Thyroid gland (tissue), 4 donors: ENCODE measurements at regions not wholly inside any gene's neighbourhood (a gene's known extent, or its start where the extent isn't known, plus 50 kb on each side); places are given as distances from the start of the nearest gene placed in this dataset.

Experiments used
- DNase-seq, 2 donors: peaks; one replicate each; pipeline ENCODE4 v3.0.0-alpha.2; 2019
- H3K27ac ChIP-seq, 3 donors: fragments of 200-600 bp; sonication (generic); 1 replicate in 2 of 3; 2 replicates in 1 of 3; pipeline ENCODE4 v1.5.1; 2016 to 2019; ENCODE audit warnings: mild to moderate bottlenecking in 1 of 3, moderate library complexity in 1 of 3
- H3K27me3 ChIP-seq: fragments of 200-600 bp; sonication (generic); one replicate; pipeline ENCODE4 v1.5.1; 2019
- H3K36me3 ChIP-seq, 2 donors: fragments of 200-600 bp; sonication (generic); one replicate each; pipeline ENCODE4 v1.5.1; 2016 to 2019
- H3K4me1 ChIP-seq, 2 donors: fragments of 200-600 bp; sonication (generic); one replicate each; pipeline ENCODE4 v1.5.1; 2017 to 2019
- H3K4me3 ChIP-seq, 3 donors: fragments of 200-600 bp; sonication (generic); replicated peaks in 1 of 3; 1 replicate in 2 of 3; 2 replicates in 1 of 3; pipeline ENCODE4 v1.5.1; 2016; ENCODE audit warnings: mild to moderate bottlenecking in 1 of 3
- H3K9me3 ChIP-seq: fragments of 200-600 bp; sonication (generic); one replicate; pipeline ENCODE4 v1.5.1; 2017
- POLR2A ChIP-seq, 2 donors: fragments of 450-650 bp; IDR thresholded peaks; one replicate each; pipeline ENCODE4 v1.6.1; 2017; ENCODE audit warnings: antibody characterized with exemption in 2 of 2, mild to moderate bottlenecking in 2 of 2, moderate library complexity in 1 of 2
- WGBS, 2 donors: methylation state at CpG; one replicate each; pipeline ENCODE4 v1.1.5; 2017; 5-methylcytosine and 5-hydroxymethylcytosine counted together
- intact Hi-C: fragments of 100-400 bp; cut with DNase I; formaldehyde crosslinking; loops from one replicate; pipeline ENCODE4 v1.15.1; 2023
- TF ChIP-seq, protein P1 (sequence below), 6 experiments: fragments of 200-600 bp in 3 of 6; fragments of 450-650 bp in 3 of 6; sonication (generic) in 3 of 6; IDR thresholded peaks; one replicate each; pipeline ENCODE4 v1.5.1; 2016 to 2019; ENCODE audit warnings: antibody characterized with exemption in 6 of 6, mild to moderate bottlenecking in 2 of 6, inconsistent platforms in 1 of 6, moderate library complexity in 1 of 6

- Histone ChIP-seq H3K27me3 (no peaks in the 10 kb centered on the region), H3K27ac (no peak overlapping the region), H3K36me3 (no peaks in the 10 kb centered on the region), H3K4me1 (peaks cover 0 to 8% of the 10 kb centered on the region in 2 donors), H3K4me3 (no peak overlapping the region), H3K9me3 (no peaks in the 10 kb centered on the region)
- intact Hi-C loops: no loop called here
- no peak for DNase-seq
- TF ChIP-seq, protein P1, sequence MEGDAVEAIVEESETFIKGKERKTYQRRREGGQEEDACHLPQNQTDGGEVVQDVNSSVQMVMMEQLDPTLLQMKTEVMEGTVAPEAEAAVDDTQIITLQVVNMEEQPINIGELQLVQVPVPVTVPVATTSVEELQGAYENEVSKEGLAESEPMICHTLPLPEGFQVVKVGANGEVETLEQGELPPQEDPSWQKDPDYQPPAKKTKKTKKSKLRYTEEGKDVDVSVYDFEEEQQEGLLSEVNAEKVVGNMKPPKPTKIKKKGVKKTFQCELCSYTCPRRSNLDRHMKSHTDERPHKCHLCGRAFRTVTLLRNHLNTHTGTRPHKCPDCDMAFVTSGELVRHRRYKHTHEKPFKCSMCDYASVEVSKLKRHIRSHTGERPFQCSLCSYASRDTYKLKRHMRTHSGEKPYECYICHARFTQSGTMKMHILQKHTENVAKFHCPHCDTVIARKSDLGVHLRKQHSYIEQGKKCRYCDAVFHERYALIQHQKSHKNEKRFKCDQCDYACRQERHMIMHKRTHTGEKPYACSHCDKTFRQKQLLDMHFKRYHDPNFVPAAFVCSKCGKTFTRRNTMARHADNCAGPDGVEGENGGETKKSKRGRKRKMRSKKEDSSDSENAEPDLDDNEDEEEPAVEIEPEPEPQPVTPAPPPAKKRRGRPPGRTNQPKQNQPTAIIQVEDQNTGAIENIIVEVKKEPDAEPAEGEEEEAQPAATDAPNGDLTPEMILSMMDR (IDR thresholded peaks at IDR 0.05): no peak
- no peak for TF ChIP-seq POLR2A (IDR thresholded peaks at IDR 0.05)
Measured at GRCh38 chr3:156760333-156760732, 65.8 kb upstream of the LEKR1 start.

GRCh38 chr3:156761007-156761406, 65.1 kb upstream of the LEKR1 start:
- 44% methylated on average over 2 of the region's 2 CpGs for WGBS, 2 donors
- Histone ChIP-seq H3K4me3 (no peak overlapping the region), H3K27ac (no peak overlapping the region), H3K9me3 (no peaks in the 10 kb centered on the region), H3K36me3 (no peaks in the 10 kb centered on the region), H3K27me3 (no peaks in the 10 kb centered on the region), H3K4me1 (peaks cover 0 to 8% of the 10 kb centered on the region in 2 donors)
- intact Hi-C loops: no loop called here
- TF ChIP-seq, protein P1 (IDR thresholded peaks at IDR 0.05): no peak
- TF ChIP-seq POLR2A (IDR thresholded peaks at IDR 0.05): no peak
- DNase-seq: no peak

GRCh38 chr3:156761713-156762451, 64.3 kb upstream of the LEKR1 start:
- no peak overlapping the region for H3K27ac ChIP-seq
- no peaks in the 10 kb centered on the region for H3K9me3 ChIP-seq
- no peak overlapping the region for H3K4me3 ChIP-seq
- no peaks in the 10 kb centered on the region for H3K27me3 ChIP-seq
- intact Hi-C loops: no loop called here
- no peak for TF ChIP-seq POLR2A (IDR thresholded peaks at IDR 0.05)
- TF ChIP-seq, protein P1 (IDR thresholded peaks at IDR 0.05): no peak
- DNase-seq: no peak
- no peaks in the 10 kb centered on the region for H3K36me3 ChIP-seq
- H3K4me1 ChIP-seq: peaks cover 0 to 8% of the 10 kb centered on the region in 2 donors
- WGBS, 2 donors: 47 to 48% methylated on average over 4 of the region's 4 CpGs

DNA sequence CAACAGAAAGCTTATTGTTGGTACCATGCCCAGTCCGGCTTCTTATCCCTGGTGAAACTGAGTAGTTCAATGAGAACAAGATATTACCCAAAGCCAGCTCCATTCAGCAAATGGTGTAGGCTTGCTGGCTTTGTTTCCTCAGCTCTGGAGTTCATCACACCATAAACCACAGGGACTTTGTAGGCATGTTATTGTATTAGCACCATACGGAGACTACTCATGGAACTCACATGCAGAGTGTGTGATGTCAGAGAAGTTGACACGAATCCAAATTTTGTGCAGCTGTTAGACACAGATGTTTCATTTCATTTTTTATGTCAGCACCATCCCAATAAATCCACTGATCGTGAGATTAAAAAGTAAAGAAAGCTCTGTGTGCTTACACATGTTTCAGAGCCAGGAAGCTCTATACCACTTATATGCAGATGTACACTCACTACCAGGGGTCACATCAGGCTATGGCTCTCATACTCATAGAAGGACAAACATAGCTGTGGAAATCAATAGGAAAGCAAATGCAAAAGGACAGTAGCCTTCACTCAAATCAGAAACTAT, 63.4 kb upstream of the LEKR1 start:
- intact Hi-C loops: no loop called here
- Histone ChIP-seq H3K4me1 (peaks cover 2 to 8% of the 10 kb centered on the region in 2 donors), H3K9me3 (no peaks in the 10 kb centered on the region), H3K27ac (no peak overlapping the region), H3K4me3 (no peak overlapping the region), H3K27me3 (no peaks in the 10 kb centered on the region), H3K36me3 (no peaks in the 10 kb centered on the region)
- DNase-seq: peak; percentile 12 to 19
- TF ChIP-seq, protein P1 (IDR thresholded peaks at IDR 0.05): no peak
- WGBS, 2 donors: 74 to 85% methylated on average over 4 of the region's 4 CpGs

- WGBS, 2 donors: 84 to 87% methylated on average over 2 of the region's 2 CpGs
- H3K27ac ChIP-seq: no peak overlapping the region
- intact Hi-C loops: no loop called here
Measured at GRCh38 chr3:156763386-156763785, 62.8 kb upstream of the LEKR1 start.

More at GRCh38 chr3:156763386-156763785, 62.8 kb upstream of the LEKR1 start:
- no peaks in the 10 kb centered on the region for H3K27me3 ChIP-seq
- no peak for DNase-seq
- no peaks in the 10 kb centered on the region for H3K36me3 ChIP-seq
- no peak for TF ChIP-seq POLR2A (IDR thresholded peaks at IDR 0.05)
- TF ChIP-seq, protein P1 (IDR thresholded peaks at IDR 0.05): no peak
- peaks cover 2 to 8% of the 10 kb centered on the region in 2 donors for H3K4me1 ChIP-seq
- no peaks in the 10 kb centered on the region for H3K9me3 ChIP-seq
- H3K4me3 ChIP-seq: no peak overlapping the region
